ENCODE measurements at regions not wholly inside any gene's neighbourhood (a gene's known extent, or its start where the extent isn't known, plus 50 kb on each side); places are given as distances from the start of the nearest gene placed in this dataset.

GRCh38 chr2:76320716-76321115 is 610.0 kb upstream of the GCFC2 start:
- no peak overlapping the region for H3K4me3 ChIP-seq (ENCODE audit: low read depth, low read length)
- no peak for TF ChIP-seq CTCF (IDR thresholded peaks at IDR 0.05; ENCODE audit: low read depth, low read length)

GRCh38 chr2:76318848-76319360 is 608.2 kb upstream of the GCFC2 start:
- H3K4me3 ChIP-seq (ENCODE audit: low read depth, low read length), result no peak overlapping the region
- no peak for TF ChIP-seq CTCF (IDR thresholded peaks at IDR 0.05; ENCODE audit: low read depth, low read length)

- no peak overlapping the region for H3K4me3 ChIP-seq (ENCODE audit: low read depth, low read length)
- no peak for TF ChIP-seq CTCF (IDR thresholded peaks at IDR 0.05; ENCODE audit: low read depth, low read length)
Observed at GRCh38 chr2:76316691-76317090, 606.0 kb upstream of the GCFC2 start.

- TF ChIP-seq CTCF (IDR thresholded peaks at IDR 0.05; ENCODE audit: low read depth, low read length), result no peak
- no peak overlapping the region for H3K4me3 ChIP-seq (ENCODE audit: low read depth, low read length)
Observed at GRCh38 chr2:76314271-76315020, 603.7 kb upstream of the GCFC2 start.

GRCh38 chr2:76312236-76312635 is 601.5 kb upstream of the GCFC2 start:
- no peak overlapping the region for H3K4me3 ChIP-seq (ENCODE audit: low read depth, low read length)
- TF ChIP-seq CTCF (IDR thresholded peaks at IDR 0.05; ENCODE audit: low read depth, low read length), result no peak

GRCh38 chr2:76311728-76312127 is 601.0 kb upstream of the GCFC2 start:
- H3K4me3 ChIP-seq (ENCODE audit: low read depth, low read length), result no peak overlapping the region
- no peak for TF ChIP-seq CTCF (IDR thresholded peaks at IDR 0.05; ENCODE audit: low read depth, low read length)

- no peak for TF ChIP-seq CTCF (IDR thresholded peaks at IDR 0.05; ENCODE audit: low read depth, low read length)
- H3K4me3 ChIP-seq (ENCODE audit: low read depth, low read length), result no peak overlapping the region
Observed at GRCh38 chr2:76310894-76311633, 600.3 kb upstream of the GCFC2 start.

All from WI38 (cell line).